CD4-positive, alpha-beta T cell treated with Interferon gamma for 1 hour (primary cell): ENCODE measurements at regions not wholly inside any gene's neighbourhood (a gene's known extent, or its start where the extent isn't known, plus 50 kb on each side); places are given as distances from the start of the nearest gene placed in this dataset.
A peak's percentile ranks its signal among the peaks of the same experiment; 100 is the strongest.
"Not testable (repeated sequence)": the region's sequence is repeated elsewhere in the genome, so short reads cannot be mapped to it uniquely, and the experiment has no call there.

Source experiments
- DNase-seq: peaks from one replicate; pipeline ENCODE4 v3.0.0-alpha.2; 2020

GRCh38 chr20:30811885-30812671 lies 445.4 kb upstream of the DEFB115 start:
- peak; percentile 41 for DNase-seq

GRCh38 chr20:30812739-30813411 lies 444.6 kb upstream of the DEFB115 start:
- DNase-seq = no peak

DNA sequence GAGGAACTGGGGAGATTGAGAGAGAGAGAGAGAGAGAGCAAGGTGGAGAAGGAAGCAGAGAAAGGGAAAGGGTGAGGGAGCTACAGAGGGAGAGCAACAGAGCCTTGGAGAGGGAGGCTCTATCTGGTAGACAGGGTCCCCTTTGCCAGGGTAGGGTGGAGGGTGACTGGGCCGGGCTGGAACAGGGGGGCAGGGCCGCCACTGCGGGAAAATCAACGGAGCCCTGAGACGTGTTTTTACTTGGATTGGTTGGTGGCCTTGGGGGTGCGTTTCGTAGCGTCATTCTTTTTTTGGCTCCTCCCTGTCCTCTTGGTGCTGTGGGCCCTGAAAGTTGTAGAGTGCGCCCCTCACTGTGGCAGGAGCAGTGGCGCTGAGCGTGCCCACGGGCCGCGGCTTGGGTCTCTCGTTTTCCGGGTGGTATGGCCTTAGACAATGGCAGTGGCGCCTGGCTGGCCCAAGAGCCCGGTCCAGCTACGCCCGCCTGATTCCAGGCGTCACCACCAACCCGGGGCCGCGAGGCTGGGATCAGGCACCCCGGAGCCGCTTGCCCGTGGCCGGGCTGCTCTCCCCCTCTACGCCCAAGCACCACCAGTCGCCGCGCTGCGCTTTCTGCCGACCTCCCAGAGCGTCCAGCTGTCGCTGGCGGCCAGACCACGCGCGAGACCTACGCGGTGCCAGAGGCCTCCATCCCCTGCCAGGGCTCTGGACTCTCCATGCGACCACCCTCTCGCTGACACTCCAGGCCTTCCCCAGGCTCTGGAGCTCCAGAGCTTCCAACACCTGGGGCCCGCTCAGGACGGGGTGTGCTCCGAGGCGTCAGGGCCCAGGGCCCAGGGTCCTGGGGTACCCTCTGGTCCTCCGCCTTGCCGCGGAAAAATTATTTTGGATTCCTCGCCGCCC lies 443.8 kb upstream of the DEFB115 start:
- DNase-seq = not testable (repeated sequence)

DNA sequence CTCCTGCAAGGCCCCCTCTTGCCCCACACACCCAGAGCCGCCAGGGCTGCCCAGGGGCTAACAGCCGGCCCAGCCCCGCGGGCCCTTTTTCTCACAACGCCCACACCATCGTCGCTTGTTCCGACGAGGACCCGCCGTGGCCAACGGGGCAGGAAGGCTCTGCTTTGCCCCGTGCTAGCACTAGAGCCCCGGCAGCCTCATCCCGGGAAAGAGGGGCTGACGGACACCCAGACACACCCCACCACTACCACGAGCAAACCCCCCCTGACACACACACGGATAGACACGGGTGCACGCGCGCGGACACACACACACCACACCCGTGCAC lies 443.2 kb upstream of the DEFB115 start:
- not testable (repeated sequence) for DNase-seq

DNA sequence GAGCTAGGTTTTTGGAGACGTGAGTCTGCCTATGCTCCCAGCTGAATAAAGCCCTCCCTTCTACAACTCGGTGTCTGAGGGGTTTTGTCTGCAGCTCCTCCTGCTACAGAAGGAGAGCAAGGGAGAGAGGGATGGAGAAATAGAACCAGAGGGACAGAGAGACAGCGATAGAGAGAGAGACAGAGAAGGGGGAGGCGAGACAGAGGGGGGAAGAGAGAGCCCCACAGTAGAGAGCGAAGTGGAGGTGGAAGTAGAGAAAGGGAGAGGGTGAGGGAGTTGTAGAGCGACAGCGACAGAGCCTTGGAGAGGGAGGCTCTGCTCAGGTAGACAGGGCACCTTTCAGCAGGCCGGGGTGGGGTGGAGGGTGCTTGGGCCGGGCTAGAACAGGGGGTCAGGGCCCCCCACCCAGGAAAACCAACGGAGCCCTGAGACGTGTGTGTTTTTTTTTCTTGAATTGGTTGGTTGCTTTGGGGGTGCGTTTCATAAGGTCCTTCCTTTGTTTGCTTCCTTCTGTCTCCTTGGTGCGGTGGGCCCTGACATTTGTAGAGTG lies 442.4 kb upstream of the DEFB115 start:
- not testable (repeated sequence) for DNase-seq

GRCh38 chr20:30815577-30816181 lies 441.8 kb upstream of the DEFB115 start:
- no peak for DNase-seq

DNA sequence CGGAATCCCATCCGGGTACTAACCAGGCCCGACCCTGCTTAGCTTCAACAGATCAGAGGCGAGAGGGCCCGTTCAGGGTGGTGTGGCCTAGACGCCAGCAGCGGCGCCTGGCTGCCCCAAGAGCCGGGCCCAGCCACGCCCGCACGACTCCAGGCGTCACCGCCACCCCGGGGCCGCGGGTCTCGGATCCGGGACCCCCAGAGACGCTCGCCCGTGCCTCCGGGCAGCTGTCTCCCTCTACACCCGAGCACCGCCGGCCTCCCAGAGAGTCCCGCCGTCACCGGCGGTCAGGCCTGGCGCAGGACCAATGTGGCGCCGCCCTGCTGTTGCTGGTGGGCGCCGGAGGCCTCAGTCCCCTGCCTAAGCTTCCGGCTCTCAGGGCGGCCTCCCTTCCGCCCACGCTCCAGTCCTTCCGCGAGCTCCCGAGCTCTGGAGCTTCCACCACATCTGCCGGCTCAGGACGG lies 441.2 kb upstream of the DEFB115 start:
- DNase-seq = no peak

GRCh38 chr20:30821615-30822014 lies 435.8 kb upstream of the DEFB115 start:
- not testable (repeated sequence) for DNase-seq

DNA sequence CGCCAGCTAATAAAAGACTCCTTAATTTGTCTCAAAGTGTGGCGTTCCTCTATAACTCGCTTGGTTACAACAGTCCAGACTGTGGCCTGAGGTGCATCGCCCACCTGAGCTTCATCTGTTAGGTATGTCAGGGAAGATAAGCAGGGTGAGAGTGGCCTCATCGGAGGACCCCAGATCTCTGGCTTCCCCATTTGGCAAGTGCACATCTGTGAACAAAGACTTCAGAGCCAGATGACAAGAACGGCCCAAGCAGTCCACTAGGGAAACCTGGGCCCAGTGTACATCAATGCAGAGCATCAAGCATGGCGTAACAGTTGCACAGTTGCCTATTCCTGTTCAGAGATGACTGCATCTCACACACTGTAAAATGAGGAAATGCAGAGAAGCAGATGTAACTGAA lies 432.8 kb upstream of the DEFB115 start:
- DNase-seq = not testable (repeated sequence)

DNA sequence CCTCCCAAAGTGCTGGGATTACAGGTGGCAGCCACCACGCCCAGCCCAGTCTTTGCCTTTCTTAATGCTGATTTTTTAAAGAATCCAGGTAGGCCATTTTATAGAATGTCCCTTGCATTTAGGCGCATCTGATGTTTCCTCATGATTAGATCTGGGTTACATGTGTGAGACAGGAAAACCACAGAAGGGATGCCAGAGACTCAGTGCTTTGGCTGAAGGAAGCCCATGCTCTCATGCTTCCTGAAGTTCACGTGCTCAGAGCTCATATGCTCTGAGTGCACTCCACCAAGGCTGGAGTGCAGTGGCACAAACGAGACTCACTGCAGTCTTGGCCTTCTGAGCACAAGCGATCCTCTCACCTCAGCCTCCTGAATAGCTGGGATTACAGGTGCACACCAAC lies 411.5 kb upstream of the DEFB115 start:
- not testable (repeated sequence) for DNase-seq

GRCh38 chr20:30868271-30868670 lies 389.2 kb upstream of the DEFB115 start:
- not testable (repeated sequence) for DNase-seq

DNA sequence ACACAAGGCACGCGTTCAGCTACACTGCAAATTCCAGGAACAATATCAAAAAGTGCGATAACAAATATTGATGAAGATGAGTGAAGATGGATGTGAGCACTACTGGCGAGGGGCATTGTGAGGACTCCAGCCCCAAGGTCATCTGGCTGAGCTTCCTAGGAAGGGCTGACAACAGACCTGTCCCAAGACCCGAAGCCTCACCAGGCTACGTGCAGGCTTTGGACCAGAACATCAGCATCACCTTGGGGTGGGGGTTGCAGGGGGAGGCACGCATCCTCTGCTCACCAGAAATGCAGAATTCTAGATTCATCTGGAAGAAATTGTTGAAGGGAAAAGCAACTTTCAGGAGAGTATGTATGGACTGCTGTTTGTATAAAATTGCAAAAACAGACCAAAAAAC lies 386.3 kb upstream of the DEFB115 start:
- DNase-seq = not testable (repeated sequence)

DNA sequence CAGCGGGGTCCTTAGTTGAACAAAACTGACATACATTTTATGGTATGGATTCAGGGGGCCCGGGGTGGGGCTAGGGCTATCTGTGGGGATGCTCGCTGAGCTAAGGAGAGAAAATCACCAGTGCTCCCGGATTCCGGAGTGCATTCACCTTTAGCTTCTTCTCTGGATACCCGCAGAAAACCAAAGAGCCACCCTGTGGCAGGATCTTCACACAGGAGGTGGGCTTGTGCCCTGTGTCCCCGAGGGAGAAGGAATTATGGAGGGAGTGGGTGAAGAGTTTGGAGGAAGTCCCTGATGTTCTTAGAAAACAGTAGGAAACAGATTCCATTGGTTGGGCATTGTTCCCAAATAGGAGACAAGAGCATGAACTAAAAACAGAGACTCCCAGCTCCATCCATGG lies 385.2 kb upstream of the DEFB115 start:
- not testable (repeated sequence) for DNase-seq

DNA sequence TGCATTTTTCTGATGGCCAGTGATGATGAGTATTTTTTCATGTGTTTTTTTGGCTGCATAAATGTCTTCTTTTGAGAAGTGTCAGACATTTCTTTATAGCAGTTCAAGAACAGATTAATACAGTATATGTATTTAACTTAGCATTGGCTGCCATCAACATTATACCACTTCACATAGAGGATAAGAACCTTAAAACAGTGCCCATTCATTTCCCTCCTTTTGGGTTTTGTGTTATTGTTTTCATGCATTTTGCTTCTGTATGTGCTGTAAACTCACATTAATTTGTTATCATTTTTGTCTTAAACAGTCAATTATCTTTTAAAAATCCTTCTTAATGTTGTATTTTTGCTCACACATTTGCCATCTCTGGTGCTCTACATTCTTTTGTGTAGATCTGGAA lies 381.6 kb upstream of the DEFB115 start:
- not testable (repeated sequence) for DNase-seq

- DNase-seq = not testable (repeated sequence)
Measured at GRCh38 chr20:30891400-30891799, 366.1 kb upstream of the DEFB115 start.

- no peak for DNase-seq
Measured at GRCh38 chr20:30892541-30893345, 364.7 kb upstream of the DEFB115 start.

GRCh38 chr20:30893346-30894314 lies 363.8 kb upstream of the DEFB115 start:
- DNase-seq = not testable (repeated sequence)

GRCh38 chr20:30894707-30895353 lies 362.6 kb upstream of the DEFB115 start:
- DNase-seq = not testable (repeated sequence)

GRCh38 chr20:30895354-30895711 lies 362.1 kb upstream of the DEFB115 start:
- DNase-seq = not testable (repeated sequence)
